Fibroblast of peridontal ligament (primary cell): ENCODE measurements at regions not wholly inside any gene's neighbourhood (a gene's known extent, or its start where the extent isn't known, plus 50 kb on each side); places are given as distances from the start of the nearest gene placed in this dataset.

Experiments used
- DNase-seq: peaks from one replicate; pipeline ENCODE4 v3.0.0-alpha.2; 2010; ENCODE audit errors: extremely low read depth

DNA sequence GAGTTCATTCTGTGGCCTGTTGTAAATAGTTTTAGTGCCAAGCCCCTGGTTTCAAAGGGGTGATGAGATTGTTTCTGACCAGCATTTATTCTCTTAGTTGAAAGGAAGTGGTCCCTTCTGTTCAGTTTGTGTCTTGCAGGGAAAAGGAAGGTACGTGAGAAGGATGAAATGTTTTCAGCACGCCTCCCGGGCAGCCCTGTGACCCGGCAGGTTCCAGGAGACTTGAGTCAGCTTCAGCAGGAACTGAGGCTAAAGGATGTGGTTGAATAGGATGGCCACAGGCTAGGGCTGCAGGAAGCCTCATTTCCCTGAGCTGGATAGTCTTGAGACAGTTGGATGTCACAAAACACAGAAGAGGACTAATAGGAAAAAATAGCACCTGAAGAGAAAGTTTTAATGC, 132.4 kb upstream of the SYNDIG1 start:
- DNase-seq = no peak

DNA sequence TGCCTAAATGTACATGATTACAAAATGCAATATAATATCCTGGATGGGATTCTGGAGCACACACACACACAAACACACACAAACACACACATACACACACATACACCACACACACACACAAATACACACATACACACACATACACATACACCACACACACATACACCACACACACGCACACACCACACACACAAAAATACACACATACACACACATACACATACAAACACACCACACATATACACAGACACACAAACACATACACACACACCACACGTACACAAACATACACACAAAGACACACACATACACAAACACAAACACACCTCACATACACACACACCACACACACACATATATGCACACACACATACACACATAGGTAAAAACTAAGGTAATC, 134.6 kb upstream of the SYNDIG1 start:
- DNase-seq = no peak

DNA sequence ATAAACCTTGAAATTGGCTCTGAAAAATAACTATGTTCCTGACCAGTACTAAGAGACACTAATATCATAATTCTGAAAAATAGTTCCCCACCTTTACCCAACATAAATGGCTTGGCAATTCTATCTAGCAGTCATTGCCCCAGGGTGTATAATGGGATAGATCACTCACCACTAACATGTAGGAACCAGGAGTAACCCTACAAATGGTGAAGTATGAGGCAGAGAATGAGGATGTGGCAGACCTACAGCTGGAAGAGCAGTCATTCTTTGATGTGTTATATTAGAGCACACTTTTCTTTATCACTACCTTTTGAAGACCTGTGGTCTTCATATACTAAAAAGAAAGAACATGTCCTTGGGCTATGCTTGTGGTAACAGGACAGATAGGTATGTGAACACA, 136.5 kb upstream of the SYNDIG1 start:
- DNase-seq = no peak

DNA sequence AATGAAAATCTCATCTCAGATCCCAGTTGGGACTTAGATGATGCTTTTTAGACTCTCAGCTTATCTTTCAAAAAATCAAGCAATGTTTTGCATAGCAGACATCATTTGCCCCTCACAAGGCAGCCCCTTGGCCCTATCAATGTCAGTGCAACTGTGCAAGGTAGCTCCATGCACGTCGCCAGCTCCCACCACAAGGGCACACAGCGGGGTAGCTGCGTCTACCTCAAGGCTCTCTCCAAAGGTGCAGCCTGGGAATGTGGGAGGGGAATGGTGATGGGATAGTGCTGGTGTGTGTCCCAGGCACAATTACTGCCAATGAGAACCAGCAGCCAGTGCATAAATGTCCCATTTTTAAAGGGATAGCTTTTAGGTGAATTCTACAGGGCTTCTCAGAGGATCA, 137.5 kb upstream of the SYNDIG1 start:
- DNase-seq = no peak

DNA sequence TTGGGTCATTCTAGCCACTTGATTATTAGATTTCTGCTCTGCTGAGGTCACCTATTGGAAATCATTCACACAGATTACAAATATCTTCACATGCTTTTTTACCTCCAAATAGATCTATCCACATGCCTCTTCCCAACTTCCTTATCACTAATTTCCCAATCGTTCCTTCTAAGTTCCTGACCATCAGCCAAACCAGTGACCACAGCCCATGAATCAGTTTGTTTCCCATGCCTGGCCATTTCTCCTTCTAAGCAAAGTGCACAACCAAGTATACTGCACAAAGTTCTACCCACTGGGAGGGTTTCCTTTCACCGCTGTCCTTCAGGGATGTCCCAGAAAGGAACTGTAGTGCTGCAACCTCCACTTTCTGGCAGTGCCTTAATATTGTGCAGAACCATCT, 140.5 kb upstream of the SYNDIG1 start:
- no peak for DNase-seq

DNA sequence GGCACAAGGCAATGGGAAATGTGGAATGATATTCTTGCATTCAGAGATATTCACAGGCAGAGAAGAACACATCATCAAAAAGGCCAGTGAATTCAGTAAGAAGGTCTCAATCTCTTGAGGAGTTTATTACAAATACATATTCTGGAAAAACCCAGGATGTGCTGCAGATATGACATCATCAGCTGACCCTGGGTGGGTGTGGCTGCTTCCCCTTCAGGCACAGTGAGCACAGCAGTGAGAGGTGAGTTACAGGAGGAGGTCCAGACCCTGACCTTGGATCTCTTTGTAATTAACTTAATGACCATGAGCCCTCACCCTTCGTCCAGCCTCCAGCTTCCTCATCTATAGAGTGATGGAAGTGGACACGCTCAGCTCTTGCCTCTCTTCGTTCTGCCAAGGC, 147.5 kb upstream of the SYNDIG1 start:
- DNase-seq = no peak

DNA sequence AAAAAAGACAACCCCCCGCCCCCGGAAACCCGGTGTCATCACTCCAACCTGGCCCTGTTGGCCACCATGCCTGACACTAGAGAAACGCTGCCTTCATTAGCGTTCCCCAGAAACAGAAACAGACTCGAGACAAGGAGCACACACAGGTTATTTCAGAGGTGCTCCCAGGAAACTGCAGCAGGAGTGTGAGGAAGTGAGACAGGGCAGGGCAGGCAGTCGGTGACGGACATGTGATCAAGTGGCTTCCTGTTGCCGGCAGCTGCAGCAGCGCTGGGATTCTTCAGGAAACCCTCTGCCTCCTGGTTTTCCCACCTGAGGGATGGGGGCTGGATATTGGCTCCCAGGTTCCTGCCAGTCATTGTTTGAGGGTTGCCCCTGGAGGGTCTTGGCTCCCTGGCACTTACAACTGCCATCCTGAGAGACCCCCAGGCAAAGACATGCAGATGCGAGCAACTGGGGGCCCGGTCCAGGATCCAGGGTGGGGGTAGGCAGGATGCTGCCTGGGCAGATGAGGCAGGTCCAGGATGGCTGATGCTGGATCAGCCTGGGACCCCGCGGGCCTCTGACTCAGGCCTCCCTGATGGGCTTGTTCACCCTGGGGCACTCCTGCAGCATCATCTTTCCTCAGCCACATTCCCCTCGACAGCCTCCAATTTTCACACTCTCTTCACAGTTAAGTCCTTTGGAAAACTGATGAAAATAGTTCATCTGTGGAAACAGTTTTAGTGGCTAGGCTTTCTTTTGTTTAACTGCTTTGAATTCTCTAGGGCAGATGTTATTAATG, 150.7 kb upstream of the SYNDIG1 start:
- no peak for DNase-seq

DNA sequence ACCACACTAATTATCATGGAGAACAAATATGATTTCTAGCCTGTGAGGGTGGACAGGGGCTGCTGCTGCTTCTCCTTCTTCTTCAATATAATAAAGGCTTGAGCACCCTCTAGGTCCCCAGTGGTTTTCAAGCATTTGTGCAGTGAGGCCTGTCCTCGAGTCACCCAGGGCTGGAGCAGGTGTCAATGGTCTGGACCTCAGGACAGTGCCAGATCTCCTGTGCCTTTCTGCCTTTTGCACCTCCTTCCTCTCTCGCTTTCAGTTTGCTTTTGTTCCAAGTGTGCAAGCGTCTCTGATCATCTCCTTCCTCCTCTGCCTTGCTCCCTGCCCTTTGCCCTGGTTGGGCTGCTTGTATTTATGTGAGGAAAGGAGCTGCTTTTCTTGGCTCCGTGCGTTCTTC, 152.2 kb upstream of the SYNDIG1 start:
- DNase-seq = no peak

DNA sequence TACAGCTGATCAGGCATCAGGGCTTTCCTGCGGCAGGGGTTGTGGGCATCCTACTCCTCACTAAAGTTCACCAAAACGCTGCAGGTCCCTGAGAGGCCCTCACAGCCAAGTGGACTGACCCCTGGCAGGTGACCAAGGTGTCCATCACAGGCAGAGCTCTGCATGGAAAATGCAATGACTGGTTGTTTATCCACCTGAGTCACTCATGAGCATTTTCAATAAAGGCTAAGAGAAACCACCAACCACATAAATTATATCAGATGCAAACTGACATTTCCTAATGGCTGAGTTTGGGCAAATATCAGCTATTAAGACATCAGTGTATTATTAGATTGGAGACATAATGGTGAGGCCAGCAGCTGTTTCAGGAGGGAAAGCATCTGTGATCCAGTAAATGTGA, 152.7 kb upstream of the SYNDIG1 start:
- DNase-seq = no peak

DNA sequence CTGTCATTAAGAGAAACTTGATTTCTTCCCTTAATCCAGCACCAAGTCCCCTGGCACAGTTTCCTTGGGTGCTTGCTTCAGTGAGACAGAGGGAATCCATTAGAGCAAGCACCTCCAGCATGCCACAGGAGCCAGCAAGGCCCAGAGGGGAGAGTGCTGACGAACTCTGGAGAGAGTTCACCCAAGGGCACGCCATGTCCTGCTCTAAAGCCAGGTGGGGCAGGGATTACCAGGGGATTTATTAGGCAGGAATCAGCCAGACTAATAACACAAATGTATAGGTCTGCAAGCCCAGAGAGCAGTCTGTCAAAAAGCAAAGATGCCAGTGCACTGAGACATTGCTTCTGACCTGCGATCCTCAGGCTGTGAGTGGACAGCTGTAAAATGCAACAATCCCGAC, 155.4 kb upstream of the SYNDIG1 start:
- DNase-seq = no peak

DNA sequence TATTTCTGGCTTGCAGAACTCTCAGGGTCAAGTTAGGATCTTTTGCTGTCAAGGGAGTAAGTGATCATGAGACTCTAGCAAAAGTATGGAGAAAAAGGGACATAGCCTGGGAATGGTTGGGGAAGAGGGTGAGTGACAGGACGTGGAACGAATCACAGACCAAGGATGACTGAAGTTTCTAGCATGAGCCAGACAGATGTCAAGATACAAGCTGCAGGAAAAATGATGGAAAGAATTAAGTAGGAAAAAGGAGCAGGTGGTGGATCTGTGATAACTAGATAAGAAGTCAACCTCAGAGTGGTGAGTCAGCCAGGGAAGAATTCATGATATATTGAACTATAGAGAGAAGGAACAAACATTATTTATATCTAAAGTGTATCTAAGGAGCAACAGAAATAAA, 159.8 kb upstream of the SYNDIG1 start:
- DNase-seq = no peak

DNA sequence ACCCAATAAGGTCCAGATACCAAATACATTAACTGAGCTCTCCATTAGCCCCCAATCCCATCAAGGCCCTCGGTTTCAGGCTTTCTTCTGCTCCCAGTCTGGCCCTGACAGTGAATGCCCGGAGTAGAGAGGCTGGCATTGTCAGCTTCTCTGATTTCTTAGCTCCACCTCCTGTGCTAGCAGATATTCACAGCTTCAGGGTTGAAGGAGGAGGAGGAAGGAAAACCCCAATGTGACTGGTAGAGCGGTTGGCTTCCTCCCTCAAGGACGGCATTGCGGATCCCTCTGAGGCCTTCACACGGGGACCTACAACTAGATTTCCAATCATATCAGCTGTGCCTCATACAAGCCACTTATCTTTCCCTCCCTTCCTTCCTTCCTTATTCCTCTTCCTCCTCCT, 164.1 kb upstream of the SYNDIG1 start:
- DNase-seq = no peak

DNA sequence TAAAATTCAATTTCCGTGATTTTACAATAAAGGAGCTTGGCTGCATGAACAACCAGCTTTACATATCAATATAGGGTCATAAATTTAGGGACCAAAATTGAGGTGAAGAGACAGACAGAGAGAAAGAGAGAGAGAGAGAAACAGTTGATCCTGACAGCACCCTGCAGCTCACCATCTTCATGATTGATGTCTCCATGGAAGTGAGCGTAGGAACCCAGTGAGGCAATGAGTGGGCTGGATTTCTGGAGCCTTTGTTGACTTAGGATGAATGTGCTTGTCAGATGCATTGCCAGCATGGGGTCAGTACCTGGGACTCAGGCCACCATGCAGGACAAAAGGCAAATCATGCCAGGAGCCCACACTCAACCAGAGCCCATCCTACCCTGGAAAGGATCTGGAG, 165.1 kb upstream of the SYNDIG1 start:
- DNase-seq = no peak

DNA sequence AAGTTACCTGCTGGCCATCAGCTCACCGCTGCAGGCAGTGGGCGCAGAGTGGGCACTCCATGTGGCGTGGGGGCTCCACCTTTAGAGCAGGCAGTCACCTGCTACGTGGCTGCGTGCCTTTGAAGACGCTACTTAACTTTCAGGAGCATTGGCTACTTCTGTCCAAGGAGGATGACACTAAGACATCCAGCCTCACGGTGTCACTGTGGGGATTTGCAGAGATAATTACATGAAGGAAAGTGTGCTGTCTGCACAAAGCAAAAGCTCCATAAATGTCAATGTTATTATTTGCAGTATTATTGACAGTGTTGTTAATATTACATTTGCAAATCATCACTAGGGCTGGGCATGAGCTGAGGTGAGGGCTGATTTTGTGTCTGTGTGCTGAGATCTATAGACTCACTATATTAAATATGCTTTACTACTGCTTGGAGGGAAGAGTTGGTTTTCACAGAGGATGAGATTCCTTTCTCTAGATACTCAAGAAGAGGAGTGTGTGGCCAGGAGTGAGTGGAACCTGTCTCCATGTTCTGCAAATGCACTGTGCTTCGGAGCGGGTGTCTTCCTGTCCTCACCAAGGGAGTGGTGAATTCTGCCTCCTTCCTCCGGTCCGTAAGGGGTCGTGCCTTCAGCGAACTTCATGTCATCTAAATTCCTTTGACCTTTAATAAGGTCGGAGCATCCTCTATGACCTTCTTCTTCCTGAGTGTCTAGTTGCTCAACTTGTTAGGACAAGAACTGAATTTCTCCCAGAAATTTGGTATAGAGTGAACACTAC, 165.8 kb upstream of the SYNDIG1 start:
- DNase-seq = peak; percentile 1

DNA sequence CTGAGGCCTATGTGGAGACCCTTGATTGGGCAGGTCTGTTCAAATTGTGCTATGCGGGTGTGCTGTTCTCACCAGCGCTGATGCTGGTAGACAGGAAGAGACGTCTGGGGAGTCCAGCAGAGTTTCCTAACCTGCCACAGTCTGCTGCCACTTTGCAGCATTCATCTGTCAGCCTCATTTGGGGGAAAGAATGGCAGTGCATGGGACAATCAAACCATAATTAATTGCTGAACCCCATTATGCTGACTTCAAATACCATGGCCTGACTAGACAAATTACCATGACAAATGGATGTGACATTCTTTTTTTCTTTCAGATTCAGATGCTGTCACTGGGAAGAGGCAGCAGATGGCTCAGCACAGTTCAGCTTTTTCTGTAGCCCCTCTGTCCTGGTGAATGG, 171.4 kb upstream of the SYNDIG1 start:
- DNase-seq = no peak

DNA sequence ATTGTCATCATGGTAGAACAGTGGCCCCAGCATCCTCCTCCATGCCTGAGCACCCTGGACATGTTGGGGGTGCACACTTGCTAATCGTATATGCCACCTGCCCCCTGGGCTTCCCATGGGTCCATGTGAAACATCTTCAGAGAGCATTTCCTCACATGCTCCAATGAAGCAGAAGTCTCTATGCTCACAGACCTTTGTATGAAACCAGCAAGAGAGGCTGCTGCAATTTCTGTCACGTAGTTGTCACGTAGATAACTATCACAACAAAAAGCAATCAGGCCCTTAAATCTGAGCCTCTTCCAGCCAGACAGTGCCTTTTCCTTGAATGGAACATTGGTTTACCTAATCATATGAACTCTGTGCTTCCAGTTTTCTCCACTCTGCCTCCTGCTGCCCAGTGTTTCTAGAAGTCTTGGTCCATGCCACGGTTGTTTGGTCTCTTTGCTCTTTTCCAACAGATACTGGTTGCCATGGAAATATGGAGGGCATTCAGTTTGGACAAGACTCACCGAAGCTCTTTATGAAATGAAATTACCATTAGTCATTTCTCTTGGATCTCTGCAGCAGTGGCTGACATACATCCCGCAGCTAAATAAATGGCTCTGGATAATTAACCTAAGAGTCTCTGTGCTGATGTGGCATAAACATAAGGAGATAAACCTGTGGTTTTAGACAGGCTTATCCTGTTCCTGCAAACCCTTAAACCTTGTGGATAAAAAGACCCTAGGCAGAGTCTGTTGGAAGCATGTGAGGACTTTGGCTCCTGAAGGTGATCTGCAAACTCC, 172.8 kb upstream of the SYNDIG1 start:
- no peak for DNase-seq

DNA sequence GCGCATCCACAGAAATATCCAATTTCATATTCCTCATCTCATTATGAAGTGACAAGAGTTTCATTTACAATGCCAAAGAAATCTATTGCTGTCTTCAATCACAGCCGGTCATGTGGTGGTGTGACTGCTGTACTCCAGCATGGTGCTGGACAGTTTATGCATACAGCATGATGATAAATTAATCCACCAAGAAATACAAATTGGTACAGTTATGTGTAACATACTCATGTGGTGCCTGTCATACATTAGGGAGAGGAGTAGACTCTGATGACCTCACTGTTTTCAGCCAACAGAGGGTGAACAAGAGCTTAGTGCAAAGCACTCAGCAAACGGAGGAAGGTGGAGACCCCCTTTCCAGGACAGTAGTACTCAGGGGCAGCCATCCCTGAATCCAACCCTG, 178.4 kb upstream of the SYNDIG1 start:
- DNase-seq = no peak

DNA sequence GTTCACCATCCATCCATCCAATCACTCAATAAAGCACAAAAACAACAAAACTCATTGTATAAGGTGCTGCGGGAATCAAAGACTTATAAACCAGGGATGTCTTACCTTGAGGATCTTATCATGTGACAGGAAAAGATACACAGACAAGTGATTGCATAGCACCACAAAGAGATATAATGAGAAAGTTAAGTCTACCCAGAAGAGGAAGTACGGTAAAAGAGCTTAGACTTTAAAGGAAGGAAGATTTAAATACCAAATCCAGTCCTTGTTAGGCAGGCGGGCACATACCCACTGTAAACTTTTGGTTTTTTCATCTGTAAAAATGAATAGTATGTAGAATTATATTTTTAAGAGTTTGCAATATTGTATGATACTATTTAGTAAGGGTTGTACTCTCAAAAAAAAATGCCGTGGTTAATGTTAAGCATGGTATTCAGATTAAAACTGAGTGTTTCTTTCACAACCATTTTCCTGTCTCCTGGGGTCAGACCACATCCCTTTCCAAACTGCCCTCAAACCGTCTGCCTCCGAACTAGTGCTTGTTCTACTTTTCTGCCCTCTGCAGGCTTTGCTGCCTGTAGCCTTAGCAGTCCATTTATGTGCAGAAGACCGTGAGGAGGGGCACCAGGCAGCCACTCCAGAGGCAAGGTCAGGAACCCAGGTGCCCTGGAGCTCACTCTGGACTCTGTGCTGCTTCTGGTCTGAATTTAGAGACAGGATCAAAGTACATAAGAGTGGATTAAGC, 179.5 kb upstream of the SYNDIG1 start:
- DNase-seq = no peak

DNA sequence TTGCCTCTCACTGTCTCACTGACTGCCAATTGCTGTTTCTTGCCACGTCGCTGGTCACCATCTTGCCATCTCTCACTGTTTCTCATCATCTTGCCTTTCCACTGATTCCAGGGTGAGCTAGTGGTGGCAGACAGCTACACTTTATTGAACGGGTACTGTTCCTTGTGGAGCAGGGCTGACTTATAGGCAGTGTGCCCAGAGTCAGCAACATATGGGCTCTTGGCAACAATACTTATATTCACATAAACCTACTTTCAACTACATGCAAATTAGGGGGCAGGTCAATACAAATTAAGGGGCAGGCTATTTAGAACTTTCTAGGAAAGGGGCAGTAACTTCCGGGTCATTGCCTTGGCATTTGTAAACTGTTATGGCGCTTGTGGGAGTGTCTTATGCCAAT, 186.2 kb upstream of the SYNDIG1 start:
- no peak for DNase-seq

DNA sequence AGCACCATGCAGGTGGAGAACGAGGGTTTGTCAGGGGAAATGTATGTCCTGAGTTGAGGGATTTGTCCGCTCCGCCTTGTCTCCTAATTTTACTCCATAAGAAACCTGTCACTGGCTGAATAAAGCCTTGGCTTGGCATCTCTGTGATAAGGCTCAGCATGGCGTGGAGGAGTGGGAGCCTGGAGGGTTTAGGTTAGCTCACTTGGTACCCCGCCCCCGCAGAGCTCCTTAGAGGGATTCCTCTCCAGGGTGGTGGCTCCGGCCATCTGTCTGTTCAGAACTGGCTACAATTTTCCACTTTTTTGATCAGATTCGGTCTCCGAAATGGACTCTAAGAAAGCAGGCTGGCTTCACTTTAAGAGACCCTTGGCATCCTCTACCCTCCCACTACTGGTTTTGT, 192.2 kb upstream of the SYNDIG1 start:
- DNase-seq = no peak

DNA sequence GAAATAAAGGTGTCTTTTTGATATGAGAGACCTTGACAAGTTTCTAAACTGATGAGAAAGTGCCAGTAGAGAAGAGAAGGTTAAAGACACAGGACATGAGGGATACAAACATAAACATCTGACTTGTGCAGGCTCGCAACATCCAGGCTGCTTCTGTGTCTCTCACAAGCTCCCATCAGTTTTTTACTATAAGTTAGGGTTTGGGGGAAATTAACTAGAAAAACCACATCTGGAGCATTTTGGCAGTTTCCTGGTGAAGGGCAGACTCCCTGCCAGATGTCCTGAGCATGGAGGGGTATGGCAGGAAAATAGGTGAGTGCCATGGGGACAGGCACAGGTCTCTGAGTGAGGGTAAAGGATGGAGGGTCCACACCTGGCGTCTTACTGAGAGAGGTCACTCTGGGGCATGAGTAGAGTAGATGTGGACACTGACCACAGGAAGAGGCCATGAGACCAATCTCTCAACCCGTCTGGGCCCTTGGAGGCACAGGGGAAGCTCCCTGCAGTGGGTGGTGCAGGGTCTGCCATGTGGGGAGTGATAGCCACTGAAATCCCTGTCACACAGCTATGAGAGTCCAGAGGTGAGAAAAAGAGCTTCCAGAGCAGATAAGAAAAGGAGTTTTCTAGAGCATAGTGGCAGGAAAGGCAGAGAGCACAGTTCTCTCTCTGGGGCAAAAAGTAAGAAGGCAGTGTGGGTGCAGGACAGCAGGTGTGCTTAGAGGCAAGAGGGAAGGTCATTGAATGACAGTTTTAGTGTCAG, 193.3 kb upstream of the SYNDIG1 start:
- no peak for DNase-seq
